GM19468 (cell line): ENCODE measurements at regions not wholly inside any gene's neighbourhood (a gene's known extent, or its start where the extent isn't known, plus 50 kb on each side); places are given as distances from the start of the nearest gene placed in this dataset.
"Not testable (repeated sequence)": the region's sequence is repeated elsewhere in the genome, so short reads cannot be mapped to it uniquely, and the experiment has no call there.

Experiments
- ATAC-seq: cut with Tn5 transposase; IDR thresholded peaks from one replicate; pipeline ENCODE4 v1.9.1; 2021; ENCODE audit warnings: mild to moderate bottlenecking, moderate library complexity, moderate number of reproducible peaks; ENCODE audit not compliant: unreplicated experiment; ENCODE audit errors: extremely low read depth

DNA sequence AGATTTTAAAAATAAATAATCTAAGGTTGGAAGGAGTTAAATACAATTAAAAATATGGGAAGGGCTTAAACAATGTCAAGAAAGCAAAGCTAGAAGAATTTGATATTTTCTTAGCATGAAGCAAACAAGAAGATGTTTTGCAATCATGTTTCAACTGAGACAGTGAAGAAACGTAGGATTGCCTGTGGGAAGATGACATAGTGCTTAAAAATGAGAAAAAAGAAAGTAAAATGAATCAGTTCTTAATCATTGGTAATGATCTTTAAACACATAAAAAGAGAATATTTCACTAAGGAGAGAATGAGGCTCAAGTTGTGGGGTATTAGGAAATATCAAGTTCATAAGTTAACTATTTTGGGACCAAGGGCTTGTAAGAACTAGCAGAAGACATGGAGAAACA, 855.0 kb downstream of the METTL15 start:
- no peak for ATAC-seq

DNA sequence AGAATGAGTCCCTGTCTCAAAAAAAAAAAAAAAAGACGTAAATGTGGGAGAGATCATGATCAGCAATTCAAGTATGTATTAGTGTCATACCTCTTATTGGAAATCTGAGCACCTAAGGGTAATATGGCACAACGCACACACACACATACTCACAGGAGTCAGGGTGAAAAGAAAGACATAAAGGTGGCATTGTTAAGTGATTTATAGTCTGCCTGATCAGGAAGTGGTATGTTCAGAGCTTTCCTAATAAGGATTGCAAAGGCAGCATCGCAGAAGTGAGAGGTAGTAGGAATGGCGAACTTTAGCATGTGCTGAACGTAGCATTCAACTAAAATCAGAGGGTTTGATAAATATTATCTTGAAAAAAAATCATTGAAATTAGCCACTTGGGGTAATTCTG, 854.3 kb downstream of the METTL15 start:
- ATAC-seq, result no peak

DNA sequence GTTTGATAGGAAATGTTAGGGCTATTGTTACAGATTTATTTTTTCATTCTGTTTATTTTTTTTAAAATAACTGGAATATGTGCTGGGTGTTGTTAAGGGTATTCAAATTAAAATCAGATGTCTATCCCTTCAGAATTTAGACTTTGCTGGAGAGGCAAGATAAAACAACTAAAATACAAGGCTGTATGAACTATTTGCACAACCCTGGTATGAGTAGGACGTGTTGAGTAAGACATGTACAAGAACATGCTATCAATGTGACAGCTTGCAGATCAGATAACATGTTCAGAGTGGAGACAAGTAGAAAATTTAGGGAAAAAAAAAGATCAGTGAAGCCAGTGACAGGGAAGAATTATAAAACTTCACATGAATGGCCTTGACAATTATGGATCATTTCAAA, 853.5 kb downstream of the METTL15 start:
- ATAC-seq, result no peak

DNA sequence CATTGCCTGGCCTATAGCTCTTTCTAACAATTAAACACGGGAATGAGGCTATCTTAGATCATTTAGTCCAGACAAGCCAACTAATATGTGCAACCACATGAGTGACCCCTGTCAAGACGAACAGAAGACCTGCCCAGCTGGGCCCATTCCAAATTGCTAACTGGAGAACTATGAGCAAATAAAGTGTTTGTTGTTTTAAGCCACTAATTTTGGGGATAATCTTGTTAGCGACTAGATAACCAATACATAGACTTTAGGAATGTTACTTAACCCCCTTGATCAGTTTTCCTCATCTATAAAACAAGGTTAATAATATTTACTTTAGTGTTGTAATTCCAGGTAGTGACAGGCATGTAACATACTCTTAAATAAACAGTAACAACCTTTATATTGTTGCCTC, 848.3 kb downstream of the METTL15 start:
- no peak for ATAC-seq

DNA sequence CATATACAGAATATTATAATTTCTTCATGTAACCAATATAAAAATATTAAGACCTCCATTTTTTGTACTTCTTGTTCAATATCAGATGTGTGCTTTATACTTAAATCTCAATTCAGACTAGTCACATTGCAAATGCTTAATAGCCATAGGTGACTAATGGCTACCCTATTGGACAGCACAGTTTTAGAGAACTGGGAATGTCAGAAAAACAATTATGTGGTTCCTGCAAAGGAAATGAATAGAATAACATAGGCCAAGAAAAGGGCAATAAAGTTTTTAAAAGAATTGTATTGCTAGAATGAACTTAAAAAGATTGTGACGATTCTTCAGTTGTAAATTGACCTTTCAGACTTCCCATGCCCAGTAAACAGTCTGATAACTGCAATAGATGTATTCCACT, 843.0 kb downstream of the METTL15 start:
- no peak for ATAC-seq

DNA sequence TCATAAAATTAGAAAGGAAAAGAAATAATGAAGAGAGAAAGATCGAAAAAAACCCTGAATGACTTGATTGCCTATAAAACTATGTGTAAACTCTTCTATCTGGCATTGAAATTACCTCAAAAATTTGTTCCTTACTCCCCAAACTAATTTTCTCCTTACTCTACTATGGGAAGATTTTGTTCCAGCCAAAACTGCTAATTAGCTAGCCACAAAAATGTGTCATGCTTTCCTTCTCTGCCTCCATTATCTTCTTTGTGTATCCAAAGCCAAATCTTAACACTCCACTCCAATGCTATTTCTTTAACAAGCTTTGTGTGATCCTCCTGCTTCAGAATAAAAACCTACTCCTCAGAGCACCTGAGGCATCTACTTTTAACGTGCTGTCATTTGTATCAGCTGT, 831.2 kb downstream of the METTL15 start:
- no peak for ATAC-seq

DNA sequence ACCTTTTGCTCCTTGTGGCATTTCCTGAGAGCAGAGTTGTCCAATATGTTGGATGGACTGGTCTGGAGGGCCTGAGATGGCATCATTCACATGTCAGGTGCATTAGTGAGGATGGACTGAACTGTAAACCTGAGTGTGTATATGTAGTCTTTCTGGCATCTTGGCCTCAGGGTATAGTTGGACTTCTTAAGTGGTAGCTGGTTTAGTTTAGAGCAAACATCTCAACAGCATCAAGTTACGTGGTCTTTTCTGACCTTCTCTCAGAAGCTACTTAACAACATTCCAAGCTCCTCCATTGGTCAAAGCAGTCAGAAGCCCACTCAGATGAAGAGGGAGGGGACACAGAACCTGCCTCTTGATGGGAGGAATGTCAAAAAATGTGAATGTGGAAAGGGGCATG, 829.9 kb downstream of the METTL15 start:
- ATAC-seq, result no peak

DNA sequence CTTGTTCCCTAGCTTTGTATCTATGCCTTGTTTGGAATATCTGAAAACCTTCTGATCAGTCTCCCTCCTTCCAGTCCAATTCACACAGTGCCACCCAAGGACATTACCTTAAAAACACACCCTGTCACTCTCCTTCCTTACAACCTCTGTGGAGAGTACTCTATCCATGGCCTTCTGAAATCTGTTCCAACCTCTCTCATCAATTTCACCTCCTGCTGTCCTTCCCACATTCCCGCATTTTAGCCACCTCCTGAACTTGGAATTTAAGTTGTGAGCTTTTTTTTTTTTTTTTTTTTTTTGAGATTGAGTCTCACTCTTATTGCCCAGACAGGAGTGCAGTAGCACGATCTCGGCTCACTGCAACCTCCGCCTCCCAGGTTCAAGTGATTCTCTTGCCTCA, 824.8 kb downstream of the METTL15 start:
- ATAC-seq, result no peak

DNA sequence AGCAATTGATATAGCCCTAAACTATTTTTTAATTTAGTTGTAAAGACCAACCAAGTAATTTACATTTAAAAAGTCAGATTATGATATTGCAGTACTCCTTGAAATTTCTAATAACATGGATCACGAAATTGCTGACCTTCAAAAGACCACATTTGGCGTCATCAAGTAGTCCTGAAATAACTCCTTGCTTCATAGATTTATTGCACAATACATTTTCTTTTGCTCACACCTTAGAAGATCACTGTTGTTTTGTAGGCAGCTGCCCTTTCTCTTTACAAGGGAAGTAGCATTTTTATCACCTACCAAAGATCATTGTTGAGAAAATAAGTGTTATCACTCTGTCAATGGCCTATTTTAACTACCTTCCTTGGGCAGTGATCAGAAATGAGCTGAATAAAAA, 815.8 kb downstream of the METTL15 start:
- ATAC-seq, result no peak

DNA sequence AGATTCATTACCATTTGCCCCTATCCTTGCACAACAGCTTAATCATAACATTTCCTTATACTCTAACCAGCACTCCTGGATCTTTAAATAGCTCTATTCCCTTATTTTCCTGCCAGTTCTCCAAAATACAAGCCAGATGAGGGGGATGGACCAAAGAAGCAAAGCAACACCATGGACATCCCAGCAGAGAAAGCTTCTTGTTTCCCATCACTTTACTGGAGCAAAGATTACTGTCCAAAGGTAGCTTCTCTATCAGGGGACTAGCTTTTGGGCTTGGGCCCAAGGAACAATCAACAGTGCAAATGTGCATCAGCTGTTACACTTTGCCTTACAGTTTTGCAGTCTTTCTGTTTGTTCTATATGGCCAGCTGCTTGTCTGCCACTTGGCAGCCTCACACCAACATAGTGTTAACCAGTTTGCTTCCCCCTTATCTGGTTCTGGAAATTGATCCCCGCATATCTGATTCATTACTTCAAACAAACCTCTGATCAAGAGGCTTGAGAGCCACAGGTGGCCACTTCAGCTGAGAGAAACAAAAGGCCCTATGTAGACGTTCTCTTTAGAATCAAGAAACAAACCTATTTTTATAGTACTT, 814.3 kb downstream of the METTL15 start:
- no peak for ATAC-seq

DNA sequence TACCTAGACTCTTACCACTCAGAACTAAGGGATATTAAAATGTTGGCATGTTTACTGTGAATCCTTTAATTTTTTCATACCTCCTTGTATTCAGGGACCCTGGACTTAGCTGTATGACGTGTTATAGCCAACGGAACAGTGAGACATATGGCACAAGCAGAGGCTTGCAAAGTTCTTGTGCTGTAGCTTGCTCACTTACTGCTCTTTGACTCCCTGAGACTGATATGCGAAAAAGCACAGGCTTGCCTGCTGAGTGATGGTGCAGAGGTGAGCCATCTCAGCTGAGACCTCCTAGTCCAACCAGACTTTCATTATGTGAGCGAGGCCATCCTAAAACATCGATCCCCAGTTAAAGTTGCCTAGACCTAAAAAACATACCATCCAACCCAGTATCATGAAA, 811.0 kb downstream of the METTL15 start:
- no peak for ATAC-seq

DNA sequence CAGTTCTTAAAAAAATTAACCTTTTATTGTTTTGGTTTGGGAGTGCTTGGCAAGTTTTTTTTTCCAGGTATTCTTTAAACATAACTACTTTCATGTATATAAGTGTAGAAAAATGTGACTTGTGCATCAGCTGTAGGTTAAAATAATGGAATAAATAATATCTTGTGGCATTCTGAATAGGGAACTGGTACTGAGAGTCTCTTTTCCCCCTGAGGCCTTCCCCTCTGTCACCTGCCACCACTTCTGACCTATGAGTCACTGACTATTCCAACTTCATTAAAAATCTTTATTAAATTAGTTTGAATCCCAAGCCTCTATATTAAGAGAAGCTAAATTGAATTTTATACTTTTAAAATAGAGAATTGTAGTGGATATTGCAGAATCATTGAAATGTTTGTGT, 805.7 kb downstream of the METTL15 start:
- ATAC-seq, result no peak

DNA sequence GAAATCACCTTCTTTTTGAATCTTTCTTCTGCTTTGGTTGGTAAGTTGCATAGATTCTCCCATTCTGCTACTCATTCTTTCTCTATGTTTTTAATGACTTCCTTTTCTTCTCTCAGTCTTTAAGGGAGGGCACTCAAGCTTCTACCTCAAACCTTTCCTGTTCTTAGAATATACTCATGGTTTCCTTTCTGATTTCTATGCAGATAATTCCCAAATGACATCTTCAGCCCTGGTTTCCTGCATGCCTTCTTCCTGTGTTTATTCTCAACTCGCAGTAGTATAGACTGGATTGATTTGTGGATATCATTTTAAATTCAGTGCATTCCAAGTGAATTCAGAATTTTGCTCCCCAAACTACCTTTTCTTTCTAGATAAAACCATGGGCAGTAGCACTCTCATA, 803.6 kb downstream of the METTL15 start:
- no peak for ATAC-seq

DNA sequence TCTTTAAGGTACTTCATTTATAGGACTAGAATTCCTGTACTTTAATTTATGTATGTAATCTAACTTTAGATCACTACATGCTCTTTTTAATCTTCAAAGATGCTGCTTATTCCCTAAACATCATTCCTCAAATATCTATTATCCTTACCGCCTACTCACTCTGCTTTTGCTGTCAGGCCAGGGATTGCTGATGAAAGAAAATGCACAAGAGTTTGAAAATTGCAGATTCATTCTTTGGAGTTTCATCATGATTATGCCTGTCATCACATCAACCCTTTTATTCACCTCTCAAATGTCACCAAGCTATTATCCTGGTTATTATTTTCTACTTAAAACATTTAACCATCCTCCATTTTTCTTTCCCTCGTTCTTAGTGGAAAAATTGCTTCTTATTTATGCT, 802.7 kb downstream of the METTL15 start:
- no peak for ATAC-seq

DNA sequence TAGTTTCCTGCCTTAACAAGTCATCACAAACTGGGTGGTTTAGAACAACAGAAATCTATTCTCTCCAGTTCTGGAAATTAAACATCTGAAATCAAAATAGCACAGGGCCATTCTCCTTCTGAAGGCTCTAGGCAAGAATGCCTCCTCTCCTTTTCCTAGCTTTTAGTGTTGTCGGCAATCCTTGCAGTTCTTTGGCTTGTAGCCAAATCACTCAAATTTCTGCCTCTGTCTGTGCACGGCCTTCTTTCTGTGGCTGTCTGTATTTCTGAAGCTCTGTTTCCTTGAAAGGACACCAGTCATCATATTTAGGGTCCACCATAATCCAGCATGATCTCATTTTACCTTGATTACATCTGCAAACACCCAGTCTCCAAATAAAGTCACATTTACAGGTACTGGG, 795.5 kb downstream of the METTL15 start:
- ATAC-seq, result no peak

DNA sequence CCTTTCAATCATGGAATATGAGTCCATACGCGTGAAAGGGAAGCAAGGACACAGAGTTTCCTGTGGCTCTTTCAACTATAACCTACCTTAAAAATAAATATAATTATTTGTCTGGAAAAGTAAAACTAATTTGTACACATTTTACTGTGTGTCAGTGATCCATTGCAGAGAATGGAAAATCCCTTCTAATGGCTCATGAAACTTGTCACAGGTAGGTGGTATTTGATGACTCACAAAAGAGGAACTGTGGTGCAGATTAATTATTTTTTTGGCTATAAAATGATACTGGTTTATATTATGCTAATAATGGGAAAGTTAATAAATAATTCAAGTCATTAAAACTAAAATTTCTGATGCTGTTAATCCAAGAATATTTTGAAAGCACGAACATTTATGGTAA, 792.2 kb downstream of the METTL15 start:
- no peak for ATAC-seq

DNA sequence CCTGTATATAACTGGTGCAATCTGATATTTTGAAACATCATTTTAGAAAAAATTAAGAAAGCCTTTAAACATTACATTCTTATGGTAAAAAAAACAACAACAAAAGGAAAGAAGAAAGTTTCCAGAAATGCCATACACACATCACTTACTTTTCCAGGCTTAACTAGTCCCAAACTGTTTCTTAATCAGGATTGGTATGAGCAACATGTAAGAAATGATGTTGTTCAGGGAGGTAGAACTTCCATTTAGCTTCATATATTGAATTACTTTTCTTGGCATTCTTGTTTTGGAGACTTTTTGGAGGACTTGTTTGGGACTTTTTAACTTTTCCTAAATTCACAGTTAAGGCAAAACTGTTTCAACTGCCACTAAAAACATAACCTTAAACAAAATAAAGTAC, 791.5 kb downstream of the METTL15 start:
- ATAC-seq, result no peak

DNA sequence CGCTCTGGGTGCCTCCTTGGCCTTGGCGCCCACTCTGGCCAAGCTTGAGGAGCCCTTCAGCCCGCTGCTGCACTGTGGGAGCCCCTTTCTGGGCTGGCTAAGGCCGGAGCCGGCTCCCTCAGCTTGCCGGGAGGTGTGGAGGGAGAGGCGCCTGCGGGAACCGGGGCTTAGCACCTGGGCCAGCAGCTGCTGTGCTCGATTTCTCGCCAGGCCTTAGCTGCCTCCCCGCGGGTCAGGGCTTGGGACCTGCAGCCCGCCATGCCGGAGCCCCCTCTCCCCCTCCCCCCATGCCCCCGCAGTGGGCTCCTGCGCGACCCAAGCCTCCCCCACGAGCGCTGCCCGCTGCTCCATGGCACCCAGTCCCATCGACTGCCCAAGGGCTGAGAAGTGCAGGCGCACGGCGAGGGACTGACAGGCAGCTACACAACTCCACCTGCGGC, 782.4 kb downstream of the METTL15 start:
- not testable (repeated sequence) for ATAC-seq

DNA sequence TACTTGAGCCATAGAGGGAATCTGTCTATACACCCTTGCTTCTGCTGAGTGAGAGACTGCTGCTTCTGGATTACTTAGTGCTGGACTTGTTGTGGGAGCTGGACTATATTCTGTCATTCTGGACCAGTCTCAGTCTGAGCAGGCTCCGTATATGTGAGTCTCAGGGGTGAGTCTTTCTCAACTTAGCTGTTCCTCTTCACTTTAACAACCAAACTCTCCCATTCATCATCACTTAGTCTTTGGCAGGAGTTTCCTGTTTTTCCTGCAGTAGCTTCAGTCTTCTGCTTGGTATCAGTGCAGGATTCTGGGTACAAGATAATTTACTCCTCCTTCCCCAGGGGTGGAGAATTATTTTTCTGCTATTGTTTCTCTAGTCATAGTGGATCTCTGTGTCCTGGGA, 779.5 kb downstream of the METTL15 start:
- ATAC-seq, result no peak

DNA sequence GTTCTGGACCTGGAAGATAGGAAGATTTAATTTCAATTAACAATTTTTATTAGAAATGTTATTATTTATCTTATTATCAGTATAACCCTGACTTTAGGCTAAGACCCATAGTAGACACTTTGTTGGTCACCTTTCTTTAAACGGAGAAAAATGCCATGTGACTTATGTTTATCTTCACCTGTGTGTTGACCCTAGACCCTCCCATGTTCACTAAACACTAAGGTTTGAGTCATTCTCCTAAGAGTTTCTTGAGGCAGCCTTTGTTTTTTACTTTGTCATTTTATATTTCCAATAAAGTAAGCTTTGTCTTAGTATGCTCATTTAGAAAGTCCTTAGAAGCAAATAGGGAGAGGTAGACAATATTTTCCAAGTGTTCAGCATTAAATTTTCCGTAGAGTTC, 771.7 kb downstream of the METTL15 start:
- ATAC-seq, result no peak

DNA sequence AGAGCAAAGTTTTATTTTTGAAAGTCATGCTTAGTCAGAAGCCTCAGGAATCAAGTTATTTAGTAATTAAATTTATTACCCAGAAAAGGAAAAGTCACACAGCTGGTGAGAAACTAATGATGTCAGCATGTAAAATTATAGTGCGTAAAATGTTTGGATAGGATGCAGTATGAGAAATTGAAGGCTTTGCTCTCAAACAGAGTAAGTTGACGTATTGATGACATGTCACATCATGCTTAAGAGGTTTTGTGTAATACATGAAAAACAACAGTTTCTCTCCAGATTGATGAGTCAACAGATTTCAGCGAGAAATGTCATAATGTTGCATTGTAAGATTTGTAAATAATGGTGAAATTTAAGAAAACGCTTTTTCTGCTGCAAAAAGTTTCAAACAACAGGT, 769.8 kb downstream of the METTL15 start:
- no peak for ATAC-seq

DNA sequence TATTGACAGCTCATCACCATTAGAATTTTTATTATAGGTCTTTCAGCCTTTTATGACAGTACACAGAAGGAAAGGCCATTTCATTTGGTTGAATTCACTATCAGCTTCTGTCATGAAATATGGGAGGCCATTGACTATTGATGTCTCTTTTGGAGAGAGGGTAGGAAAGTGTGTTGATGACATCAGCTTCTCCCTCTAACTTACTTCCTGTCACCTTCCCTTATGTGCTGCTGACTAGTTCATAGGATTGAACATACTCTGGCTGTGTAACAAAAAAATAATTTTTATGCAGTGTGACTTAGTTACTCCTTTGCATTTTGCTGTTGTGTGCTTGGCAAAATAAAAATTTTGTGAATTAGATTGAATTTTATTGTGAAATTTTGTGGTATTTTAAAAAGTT, 769.2 kb downstream of the METTL15 start:
- no peak for ATAC-seq

DNA sequence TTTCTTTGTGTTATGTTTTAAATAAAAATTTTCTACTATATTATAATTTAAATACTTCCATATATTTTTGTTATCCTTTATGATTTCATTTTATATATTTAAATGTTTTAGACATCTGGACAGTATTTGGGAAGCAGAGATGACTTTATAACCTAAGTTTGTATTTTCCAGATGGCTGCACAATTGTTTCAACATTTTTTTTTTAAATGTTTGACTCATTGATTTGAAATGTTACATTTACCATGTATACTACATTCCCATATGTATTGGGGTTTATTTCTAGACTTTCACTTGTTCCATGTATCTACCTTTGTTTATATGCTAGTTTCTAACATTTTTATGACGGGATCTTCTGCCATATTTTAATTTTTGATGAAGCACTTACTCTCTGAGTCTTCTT, 766.5 kb downstream of the METTL15 start:
- ATAC-seq, result no peak
